Tibial artery (tissue), 4 donors: ENCODE measurements at regions not wholly inside any gene's neighbourhood (a gene's known extent, or its start where the extent isn't known, plus 50 kb on each side); places are given as distances from the start of the nearest gene placed in this dataset.
"Not testable (repeated sequence)": the region's sequence is repeated elsewhere in the genome, so short reads cannot be mapped to it uniquely, and the experiment has no call there.

Source experiments
- DNase-seq, 2 donors: peaks; one replicate each; pipeline ENCODE4 v3.0.0-alpha.2; 2019
- H3K27ac ChIP-seq, 2 donors: fragments of 200-600 bp; sonication (generic) in 1 of 2; 1 replicate in 1 of 2; 2 replicates in 1 of 2; pipeline ENCODE4 v1.5.1; 2018 to 2019; ENCODE audit warnings: mild to moderate bottlenecking in 1 of 2
- H3K27me3 ChIP-seq, 2 donors: fragments of 200-600 bp; sonication (generic) in 1 of 2; one replicate each; pipeline versions ENCODE4 v1.5.1 to v1.6.0; 2016 to 2019
- H3K36me3 ChIP-seq, 3 donors: fragments of 200-600 bp; sonication (generic) in 2 of 3; one replicate each; pipeline ENCODE4 v1.5.1; 2016 to 2019; ENCODE audit warnings: mild to moderate bottlenecking in 2 of 3
- H3K4me1 ChIP-seq, 4 donors: fragments of 200-600 bp; sonication (generic) in 2 of 4; 1 replicate in 3 of 4; 2 replicates in 1 of 4; pipeline ENCODE4 v1.5.1; 2016 to 2019
- H3K4me3 ChIP-seq, 2 donors: fragments of 200-600 bp; sonication (generic) in 1 of 2; 1 replicate in 1 of 2; 2 replicates in 1 of 2; pipeline ENCODE4 v1.5.1; 2018 to 2019; ENCODE audit warnings: mild to moderate bottlenecking in 2 of 2
- H3K9me3 ChIP-seq, 3 donors: fragments of 200-600 bp; sonication (generic) in 1 of 3; one replicate each; pipeline ENCODE4 v1.5.1; 2016 to 2019
- CTCF ChIP-seq, 2 experiments: fragments of 200-600 bp in 1 of 2; fragments of 450-650 bp in 1 of 2; IDR thresholded peaks; one replicate each; pipeline ENCODE4 v1.5.1; 2017 to 2019; ENCODE audit warnings: antibody characterized with exemption in 2 of 2, mild to moderate bottlenecking in 1 of 2, moderate library complexity in 1 of 2
- intact Hi-C: fragments of 100-400 bp; cut with DNase I; formaldehyde crosslinking; loops from one replicate; pipeline ENCODE4 v1.15.0; 2023; ENCODE audit warnings: low total_unique reads

DNA sequence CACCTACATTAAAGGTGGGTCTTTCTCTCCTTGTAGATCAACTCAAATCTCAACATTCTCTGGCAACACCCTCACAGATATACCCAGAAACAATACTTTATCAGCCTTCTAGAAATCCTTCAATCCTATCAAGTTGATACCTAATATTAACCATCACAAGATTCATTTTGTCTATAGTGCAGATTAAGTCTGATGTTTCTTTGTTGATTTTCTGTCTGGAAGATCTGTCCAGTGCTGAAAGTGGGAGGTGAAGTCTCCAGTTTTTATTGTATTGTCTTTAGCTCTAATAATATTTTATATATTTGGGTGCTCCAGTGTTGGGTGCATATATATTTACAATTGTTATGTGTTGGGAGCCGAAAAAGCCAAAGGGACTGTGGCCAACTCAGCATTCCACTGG is 493.9 kb upstream of the ADGRB3 start:
- H3K9me3 ChIP-seq = peaks cover 0 to 2% (median 0%) of the 10 kb centered on the region in 3 donors
- H3K4me1 ChIP-seq = no peaks in the 10 kb centered on the region
- no peak for DNase-seq
- H3K36me3 ChIP-seq = no peaks in the 10 kb centered on the region
- no peak overlapping the region for H3K27ac ChIP-seq
- intact Hi-C loops = no loop called here
- TF ChIP-seq CTCF (IDR thresholded peaks at IDR 0.05) = no peak
- no peaks in the 10 kb centered on the region for H3K27me3 ChIP-seq
- H3K4me3 ChIP-seq = no peak overlapping the region

GRCh38 chr6:68139130-68139529 is 496.0 kb upstream of the ADGRB3 start:
- Histone ChIP-seq H3K9me3 (peaks cover 0 to 2% (median 0%) of the 10 kb centered on the region in 3 donors), H3K36me3 (no peaks in the 10 kb centered on the region), H3K27me3 (no peaks in the 10 kb centered on the region), H3K4me1 (no peaks in the 10 kb centered on the region), H3K4me3 (no peak overlapping the region), H3K27ac (no peak overlapping the region)
- intact Hi-C loops = no loop called here
- DNase-seq = no peak
- TF ChIP-seq CTCF (IDR thresholded peaks at IDR 0.05) = no peak

- intact Hi-C loops = no loop called here
- Histone ChIP-seq H3K27ac (no peak overlapping the region), H3K9me3 (peaks cover 0 to 2% (median 0%) of the 10 kb centered on the region in 3 donors), H3K4me1 (no peaks in the 10 kb centered on the region), H3K36me3 (no peaks in the 10 kb centered on the region), H3K4me3 (no peak overlapping the region), H3K27me3 (no peaks in the 10 kb centered on the region)
- DNase-seq = no peak
- TF ChIP-seq CTCF (IDR thresholded peaks at IDR 0.05) = no peak
These were observed 500.3 kb upstream of the ADGRB3 start for GRCh38 chr6:68134796-68135195.

DNA sequence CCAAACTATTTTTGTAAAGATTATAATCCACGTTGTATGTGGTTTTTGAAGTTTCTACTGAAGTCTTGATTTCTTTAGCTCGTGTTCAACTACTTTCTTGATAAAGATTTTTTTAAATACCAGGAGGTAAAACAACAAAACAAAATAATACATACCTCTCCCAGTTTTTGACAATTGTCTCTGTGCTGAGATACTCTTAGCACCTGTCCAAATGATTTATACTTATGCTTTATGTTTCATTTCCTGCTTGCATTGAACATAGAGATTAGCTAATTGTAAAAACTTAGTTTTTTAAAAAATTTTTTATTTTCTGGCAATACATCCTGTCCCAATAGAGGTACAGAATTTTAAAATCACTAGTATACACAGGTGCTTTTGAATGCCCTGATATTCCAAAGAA is 506.9 kb upstream of the ADGRB3 start:
- no peak for DNase-seq
- H3K4me3 ChIP-seq = no peak overlapping the region
- no peak for TF ChIP-seq CTCF (IDR thresholded peaks at IDR 0.05)
- no peak overlapping the region for H3K27ac ChIP-seq
- no peaks in the 10 kb centered on the region for H3K27me3 ChIP-seq
- no peaks in the 10 kb centered on the region for H3K9me3 ChIP-seq
- H3K36me3 ChIP-seq = no peaks in the 10 kb centered on the region
- H3K4me1 ChIP-seq = no peaks in the 10 kb centered on the region
- intact Hi-C loops = no loop called here

GRCh38 chr6:68127074-68127473 is 508.0 kb upstream of the ADGRB3 start:
- H3K27me3 ChIP-seq = no peaks in the 10 kb centered on the region
- TF ChIP-seq CTCF (IDR thresholded peaks at IDR 0.05) = no peak
- H3K36me3 ChIP-seq = no peaks in the 10 kb centered on the region
- no peaks in the 10 kb centered on the region for H3K4me1 ChIP-seq
- H3K4me3 ChIP-seq = no peak overlapping the region
- intact Hi-C loops = no loop called here
- DNase-seq = no peak
- H3K27ac ChIP-seq = no peak overlapping the region
- peaks cover 0 to 5% (median 4%) of the 10 kb centered on the region in 3 donors for H3K9me3 ChIP-seq

- no peak for TF ChIP-seq CTCF (IDR thresholded peaks at IDR 0.05)
- no peaks in the 10 kb centered on the region for H3K36me3 ChIP-seq
- H3K4me1 ChIP-seq = no peaks in the 10 kb centered on the region
- no peak overlapping the region for H3K4me3 ChIP-seq
- peaks cover 0 to 11% (median 10%) of the 10 kb centered on the region in 3 donors for H3K9me3 ChIP-seq
- intact Hi-C loops = no loop called here
- no peaks in the 10 kb centered on the region for H3K27me3 ChIP-seq
- no peak for DNase-seq
- H3K27ac ChIP-seq = no peak overlapping the region
These were observed 508.9 kb upstream of the ADGRB3 start for GRCh38 chr6:68126089-68126749.

DNA sequence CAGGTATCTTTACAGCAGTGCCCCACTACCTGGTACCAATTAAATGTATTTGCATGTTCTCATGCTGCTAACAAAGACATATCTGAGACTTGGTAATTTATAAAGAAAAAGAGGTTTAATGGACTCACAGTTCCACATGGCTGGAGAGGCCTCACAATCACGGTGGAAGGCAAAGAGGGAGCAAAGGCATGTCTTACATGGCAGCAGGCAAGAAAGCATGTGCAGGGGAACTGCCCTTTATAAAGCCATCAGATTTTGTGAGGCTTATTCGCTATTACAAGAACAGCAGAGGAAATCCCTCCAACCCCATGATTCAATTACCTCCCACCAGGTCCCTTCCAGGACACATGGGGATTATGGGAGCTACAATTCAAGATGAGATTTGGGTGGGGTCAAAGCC is 512.1 kb upstream of the ADGRB3 start:
- H3K4me3 ChIP-seq, intact Hi-C loops, H3K36me3 ChIP-seq, DNase-seq, H3K27me3 ChIP-seq, H3K4me1 ChIP-seq, H3K27ac ChIP-seq: not testable (repeated sequence)
- H3K9me3 ChIP-seq = peaks cover 0 to 11% (median 10%) of the 10 kb centered on the region in 3 donors
